ENCODE measurements at regions not wholly inside any gene's neighbourhood (a gene's known extent, or its start where the extent isn't known, plus 50 kb on each side); places are given as distances from the start of the nearest gene placed in this dataset.
A peak's percentile ranks its signal among the peaks of the same experiment; 100 is the strongest.

- TF ChIP-seq RORA (CRISPR knock-in tag; IDR thresholded peaks at IDR 0.05) (no peak), DNMT3B (CRISPR knock-in tag; conservative IDR thresholded peaks at IDR 0.05) (no peak), GABPA (IDR thresholded peaks at IDR 0.05; ENCODE audit: low read depth, low read length) (no peak), GABPA (CRISPR knock-in tag; IDR thresholded peaks at IDR 0.05; ENCODE audit: low read depth) (no peak), PRPF4 (IDR thresholded peaks at IDR 0.05; ENCODE audit: low read depth, low read length, poor library complexity, severe bottlenecking) (no peak), ZNF564 (CRISPR knock-in tag; IDR thresholded peaks at IDR 0.05) (peak; percentile 30; the same call in 1 of the 2 replicates), REST (IDR thresholded peaks at IDR 0.05; ENCODE audit: borderline replicate concordance in 1 of 2, low read depth in 1 of 2, low read length in 2 of 2) (no peak), ZFX (CRISPR knock-in tag; IDR thresholded peaks at IDR 0.05; ENCODE audit: low read depth) (no peak), AFF4 (CRISPR knock-in tag; IDR thresholded peaks at IDR 0.05) (0 out of 2 replicates have a peak, but pooled peaks have one; percentile 20), ZNF510 (CRISPR knock-in tag; IDR thresholded peaks at IDR 0.05; ENCODE audit: low read depth) (0 out of 2 replicates have a peak, but pooled peaks have one; percentile 23), MEIS1 (CRISPR knock-in tag; IDR thresholded peaks at IDR 0.05; ENCODE audit: borderline replicate concordance) (0 out of 2 replicates have a peak, but pooled peaks have one; percentile 7), FOXM1 (CRISPR knock-in tag; IDR thresholded peaks at IDR 0.05) (no peak), ESRRA (CRISPR knock-in tag; IDR thresholded peaks at IDR 0.05; ENCODE audit: low read depth) (no peak), GABPB1 (CRISPR knock-in tag; IDR thresholded peaks at IDR 0.05) (no peak), TAF15 (IDR thresholded peaks at IDR 0.05; ENCODE audit: low read depth, low read length, poor library complexity, severe bottlenecking) (no peak), POLR2A (IDR thresholded peaks at IDR 0.05; ENCODE audit: insufficient read depth in 1 of 2, low read depth in 2 of 2, low read length in 2 of 2) (no peak), SNAI1 (CRISPR knock-in tag; IDR thresholded peaks at IDR 0.05; ENCODE audit: borderline replicate concordance) (no peak), RFX1 (IDR thresholded peaks at IDR 0.05) (no peak), MNT (IDR thresholded peaks at IDR 0.05) (no peak)
- TF ChIP-seq, protein P1, sequence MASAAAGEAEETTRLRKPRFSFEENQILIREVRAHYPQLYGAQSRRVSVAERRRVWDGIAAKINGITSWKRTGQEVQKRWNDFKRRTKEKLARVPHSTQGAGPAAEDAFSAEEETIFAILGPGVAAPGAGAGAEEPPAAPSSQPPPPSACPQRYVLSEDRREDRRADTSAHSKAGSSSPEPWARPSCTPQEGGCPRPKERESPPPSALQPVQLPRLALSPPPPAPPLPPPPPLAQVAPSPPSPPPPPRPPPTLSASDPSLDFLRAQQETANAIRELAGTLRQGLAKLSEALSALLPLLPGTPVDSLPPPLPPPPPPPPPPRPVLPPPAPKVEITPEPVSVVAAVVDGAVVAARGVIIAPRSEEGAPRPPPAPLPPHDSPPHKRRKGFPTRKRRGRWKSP (CRISPR knock-in tag; IDR thresholded peaks at IDR 0.05) = 0 out of 2 replicates have a peak, but pooled peaks have one; percentile 4
- TF ChIP-seq, protein P2, sequence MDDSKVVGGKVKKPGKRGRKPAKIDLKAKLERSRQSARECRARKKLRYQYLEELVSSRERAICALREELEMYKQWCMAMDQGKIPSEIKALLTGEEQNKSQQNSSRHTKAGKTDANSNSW (CRISPR knock-in tag; IDR thresholded peaks at IDR 0.05; ENCODE audit: borderline replicate concordance) = no peak
These were observed 80.0 kb upstream of the MAP4K3 start (continued) for GRCh38 chr2:39517102-39517436.
